Neural progenitor cell (in vitro differentiated cells): ENCODE measurements at regions not wholly inside any gene's neighbourhood (a gene's known extent, or its start where the extent isn't known, plus 50 kb on each side); places are given as distances from the start of the nearest gene placed in this dataset.

Experiments
- EZH2phosphoT487 ChIP-seq: fragments of 200-600 bp; sonication (generic); IDR thresholded peaks from 2 replicates; pipeline ENCODE4 v1.6.1; 2017; ENCODE audit warnings: antibody characterized with exemption
- TF ChIP-seq, protein P1 (sequence below): fragments of 200-600 bp; sonication (generic); IDR thresholded peaks from 2 replicates; pipeline ENCODE4 v1.5.1; 2017; ENCODE audit warnings: antibody characterized with exemption, mild to moderate bottlenecking

DNA sequence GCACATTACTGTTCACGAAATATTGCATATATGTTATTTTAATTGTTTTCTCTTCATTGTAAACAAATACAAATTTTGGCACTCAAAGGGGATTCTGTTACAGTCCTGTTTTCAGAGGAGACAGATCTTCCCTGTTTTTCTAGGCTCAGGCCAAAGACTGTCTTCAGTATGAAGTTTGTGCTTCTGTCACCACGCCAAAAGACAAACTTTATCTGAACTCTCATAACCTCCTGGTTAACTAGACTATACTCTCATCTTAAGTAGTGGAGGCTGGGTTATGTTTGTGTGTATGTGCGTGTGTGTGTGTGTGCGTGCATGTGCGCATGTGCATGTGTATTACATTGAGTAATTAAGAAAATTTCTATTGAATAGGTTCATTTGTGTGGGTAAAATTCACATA is 676.8 kb upstream of the HS3ST1 start:
- TF ChIP-seq, protein P1, sequence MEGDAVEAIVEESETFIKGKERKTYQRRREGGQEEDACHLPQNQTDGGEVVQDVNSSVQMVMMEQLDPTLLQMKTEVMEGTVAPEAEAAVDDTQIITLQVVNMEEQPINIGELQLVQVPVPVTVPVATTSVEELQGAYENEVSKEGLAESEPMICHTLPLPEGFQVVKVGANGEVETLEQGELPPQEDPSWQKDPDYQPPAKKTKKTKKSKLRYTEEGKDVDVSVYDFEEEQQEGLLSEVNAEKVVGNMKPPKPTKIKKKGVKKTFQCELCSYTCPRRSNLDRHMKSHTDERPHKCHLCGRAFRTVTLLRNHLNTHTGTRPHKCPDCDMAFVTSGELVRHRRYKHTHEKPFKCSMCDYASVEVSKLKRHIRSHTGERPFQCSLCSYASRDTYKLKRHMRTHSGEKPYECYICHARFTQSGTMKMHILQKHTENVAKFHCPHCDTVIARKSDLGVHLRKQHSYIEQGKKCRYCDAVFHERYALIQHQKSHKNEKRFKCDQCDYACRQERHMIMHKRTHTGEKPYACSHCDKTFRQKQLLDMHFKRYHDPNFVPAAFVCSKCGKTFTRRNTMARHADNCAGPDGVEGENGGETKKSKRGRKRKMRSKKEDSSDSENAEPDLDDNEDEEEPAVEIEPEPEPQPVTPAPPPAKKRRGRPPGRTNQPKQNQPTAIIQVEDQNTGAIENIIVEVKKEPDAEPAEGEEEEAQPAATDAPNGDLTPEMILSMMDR: no peak
- TF ChIP-seq EZH2phosphoT487: no peak
